ENCODE measurements at regions not wholly inside any gene's neighbourhood (a gene's known extent, or its start where the extent isn't known, plus 50 kb on each side); places are given as distances from the start of the nearest gene placed in this dataset.

GRCh38 chr4:56260320-56260719 is 127.0 kb downstream of the AASDH start:
- H3K27me3 ChIP-seq, result no peaks in the 10 kb centered on the region
- no peaks in the 10 kb centered on the region for H3K4me1 ChIP-seq (ENCODE audit: insufficient read depth)
- TF ChIP-seq EP300 (IDR thresholded peaks at IDR 0.05) (no peak), CTCF (IDR thresholded peaks at IDR 0.05) (no peak), POLR2A (IDR thresholded peaks at IDR 0.05) (no peak)
- 89 to 94% (median 90%) methylated on average over 4 of the region's 4 CpGs for WGBS, 3 donors
- intact Hi-C loops (cut with DNase I), result no loop called here
- no peaks in the 10 kb centered on the region for H3K36me3 ChIP-seq
- H3K4me3 ChIP-seq, result no peak overlapping the region
- H3K9me3 ChIP-seq, result no peaks in the 10 kb centered on the region
- no peak overlapping the region for H3K27ac ChIP-seq
- DNase-seq, result no peak

- H3K9me3 ChIP-seq, result no peaks in the 10 kb centered on the region
- intact Hi-C loops (cut with DNase I), result no loop called here
- no peaks in the 10 kb centered on the region for H3K27me3 ChIP-seq
- H3K4me1 ChIP-seq (ENCODE audit: insufficient read depth), result no peaks in the 10 kb centered on the region
- no peaks in the 10 kb centered on the region for H3K36me3 ChIP-seq
- no peak for DNase-seq
- H3K27ac ChIP-seq, result no peak overlapping the region
- TF ChIP-seq EP300 (IDR thresholded peaks at IDR 0.05) (no peak), POLR2A (IDR thresholded peaks at IDR 0.05) (no peak), CTCF (IDR thresholded peaks at IDR 0.05) (no peak)
- no peak overlapping the region for H3K4me3 ChIP-seq
- 82 to 90% (median 89%) methylated on average over 2 of the region's 2 CpGs for WGBS, 3 donors
Measured at GRCh38 chr4:56259655-56260054, 127.6 kb downstream of the AASDH start.

GRCh38 chr4:56255820-56256219 is 131.5 kb downstream of the AASDH start:
- 92 to 100% (median 98%) methylated on average over 1 of the region's 1 CpG for WGBS, 3 donors
- intact Hi-C loops (cut with DNase I), result no loop called here
- Histone ChIP-seq H3K4me3 (no peak overlapping the region), H3K4me1 (ENCODE audit: insufficient read depth) (no peaks in the 10 kb centered on the region), H3K27ac (no peak overlapping the region), H3K27me3 (no peaks in the 10 kb centered on the region), H3K36me3 (no peaks in the 10 kb centered on the region), H3K9me3 (no peaks in the 10 kb centered on the region)
- DNase-seq, result no peak
- no peak for TF ChIP-seq POLR2A (IDR thresholded peaks at IDR 0.05)
- no peak for TF ChIP-seq CTCF (IDR thresholded peaks at IDR 0.05)
- no peak for TF ChIP-seq EP300 (IDR thresholded peaks at IDR 0.05)

- no peaks in the 10 kb centered on the region for H3K36me3 ChIP-seq
- no peaks in the 10 kb centered on the region for H3K4me1 ChIP-seq (ENCODE audit: insufficient read depth)
- no peak for DNase-seq
- intact Hi-C loops (cut with DNase I), result no loop called here
- no peak overlapping the region for H3K4me3 ChIP-seq
- TF ChIP-seq CTCF (IDR thresholded peaks at IDR 0.05), result no peak
- no peak for TF ChIP-seq POLR2A (IDR thresholded peaks at IDR 0.05)
- no peak for TF ChIP-seq EP300 (IDR thresholded peaks at IDR 0.05)
- H3K27me3 ChIP-seq, result no peaks in the 10 kb centered on the region
- H3K9me3 ChIP-seq, result no peaks in the 10 kb centered on the region
- WGBS, 3 donors, result 80 to 89% (median 81%) methylated on average over 4 of the region's 4 CpGs
- H3K27ac ChIP-seq, result no peak overlapping the region
Measured at GRCh38 chr4:56253666-56254305, 133.5 kb downstream of the AASDH start.
